SK-N-SH (cell line): ENCODE measurements at regions not wholly inside any gene's neighbourhood (a gene's known extent, or its start where the extent isn't known, plus 50 kb on each side); places are given as distances from the start of the nearest gene placed in this dataset.

ENCODE experiments used
- CTCF ChIA-PET: fragments of 300-600, 350-600 bp; formaldehyde crosslinking; extraction: SDS; loops from one replicate; lab custom pipeline; 2021; lab: Yijun Ruan, JAX
- POLR2A ChIA-PET: fragments of 350-600 bp; sonication (Branson Sonifier 250); formaldehyde crosslinking; extraction: SDS; loops from one replicate; lab custom pipeline; 2020; ENCODE audit warnings: antibody characterized with exemption, inconsistent platforms; lab: Yijun Ruan, JAX
- DNase-seq: peaks from one replicate; pipeline ENCODE4 v3.0.0; 2012
- H2AFZ ChIP-seq: fragments of 200-600 bp; sonication (generic); 2 replicates; pipeline ENCODE4 v1.8.1; 2016; ENCODE audit warnings: antibody characterized with exemption, mild to moderate bottlenecking, low read depth
- H3F3A ChIP-seq: fragments of 200-600 bp; sonication (generic); replicated peaks from 2 replicates; pipeline ENCODE3; 2016; ENCODE audit warnings: antibody characterized with exemption, mild to moderate bottlenecking; ENCODE audit not compliant: insufficient read depth
- H3K27ac ChIP-seq, 2 experiments: fragments of 200-500 bp in 1 of 2; fragments of 200-600 bp in 1 of 2; sonication (Bioruptor generic) in 1 of 2; sonication (generic), shearing (Covaris generic) in 1 of 2; 2 replicates each; pipeline versions ENCODE4 v1.5.1 to v1.6.1; 2014 to 2016; ENCODE audit warnings: low read depth in 2 of 2, inconsistent platforms in 1 of 2, low read length in 1 of 2, mild to moderate bottlenecking in 1 of 2, mixed read lengths in 1 of 2
- H3K27me3 ChIP-seq: fragments of 200-600 bp; sonication (generic), shearing (Covaris generic); 2 replicates; pipeline ENCODE4 v1.6.1; 2016; ENCODE audit warnings: mixed run types; ENCODE audit not compliant: insufficient read depth
- H3K36me3 ChIP-seq, 2 experiments: fragments of 200-500 bp in 1 of 2; fragments of 200-600 bp in 1 of 2; sonication (Bioruptor generic) in 1 of 2; sonication (generic) in 1 of 2; replicated peaks in 1 of 2; 2 replicates each; pipeline versions ENCODE3 to v1.5.1; 2014 to 2016; ENCODE audit warnings: low read length in 1 of 2, mild to moderate bottlenecking in 1 of 2; ENCODE audit not compliant: insufficient read depth in 2 of 2, control insufficient read depth in 1 of 2
- H3K4me1 ChIP-seq, 2 experiments: fragments of 200-500 bp in 1 of 2; fragments of 200-600 bp in 1 of 2; sonication (Bioruptor generic) in 1 of 2; sonication (generic), shearing (Covaris generic) in 1 of 2; 2 replicates each; pipeline versions ENCODE4 v1.5.1 to v1.6.1; 2014 to 2016; ENCODE audit warnings: low read depth in 1 of 2, low read length in 1 of 2, mixed run types in 1 of 2; ENCODE audit not compliant: insufficient read depth in 2 of 2, control insufficient read depth in 1 of 2
- H3K4me2 ChIP-seq: fragments of 200-600 bp; sonication (generic), shearing (Covaris generic); 2 replicates; pipeline ENCODE4 v1.6.1; 2017; ENCODE audit warnings: mixed run types
- H3K4me3 ChIP-seq, 2 experiments: fragments of 200-500 bp in 1 of 2; fragments of 200-600 bp in 1 of 2; sonication (Bioruptor generic) in 1 of 2; sonication (generic), shearing (Covaris generic) in 1 of 2; 2 replicates each; pipeline versions ENCODE4 v1.5.1 to v1.8.1; 2014 to 2016; ENCODE audit warnings: low read depth in 2 of 2, inconsistent platforms in 1 of 2, low read length in 1 of 2, mild to moderate bottlenecking in 1 of 2, mixed read lengths in 1 of 2, moderate library complexity in 1 of 2
- H3K79me2 ChIP-seq: fragments of 200-600 bp; sonication (generic); 2 replicates; pipeline ENCODE4 v1.8.1; 2017; ENCODE audit warnings: mild to moderate bottlenecking; ENCODE audit not compliant: insufficient read depth
- H3K9ac ChIP-seq: fragments of 200-600 bp; sonication (generic); 2 replicates; pipeline ENCODE4 v1.6.1; 2017; ENCODE audit warnings: mixed run types
- H3K9me2 ChIP-seq: fragments of 200-600 bp; sonication (generic); 2 replicates; pipeline ENCODE4 v1.6.1; 2017; ENCODE audit warnings: mixed run types
- H3K9me3 ChIP-seq: fragments of 200-600 bp; sonication (generic); 2 replicates; pipeline ENCODE4 v1.6.1; 2017; ENCODE audit warnings: mixed run types, mild to moderate bottlenecking, moderate library complexity
- H4K20me1 ChIP-seq: fragments of 200-600 bp; sonication (generic); 2 replicates; pipeline ENCODE4 v1.6.1; 2017; ENCODE audit warnings: mild to moderate bottlenecking, mixed run types; ENCODE audit not compliant: insufficient read depth
- ELF1 ChIP-seq: IDR thresholded peaks from 2 replicates; pipeline ENCODE4 v1.4.0; 2012
- EP300 ChIP-seq, 2 experiments: IDR thresholded peaks; 2 replicates each; pipeline versions ENCODE4 v1.4.0 to v1.6.1; 2012; ENCODE audit warnings: borderline replicate concordance in 1 of 2, low read depth in 1 of 2, low read length in 1 of 2
- FOSL2 ChIP-seq: IDR thresholded peaks from 2 replicates; pipeline ENCODE4 v1.4.0; 2012; ENCODE audit warnings: low read depth, mild to moderate bottlenecking, moderate library complexity, borderline replicate concordance
- GABPA ChIP-seq: IDR thresholded peaks from 2 replicates; pipeline ENCODE4 v1.4.0; 2012; ENCODE audit warnings: low read depth, mild to moderate bottlenecking
- MXI1 ChIP-seq: IDR thresholded peaks from 2 replicates; pipeline ENCODE4 v1.6.1; 2012; ENCODE audit warnings: mild to moderate bottlenecking, low read depth, low read length, improper control_type of control experiment
- NFIC ChIP-seq: IDR thresholded peaks from 2 replicates; pipeline ENCODE4 v1.4.0; 2012; ENCODE audit warnings: borderline replicate concordance
- POLR2AphosphoS5 ChIP-seq: IDR thresholded peaks from 2 replicates; pipeline ENCODE4 v1.6.1; 2012; ENCODE audit warnings: low read depth, low read length
- RXRA ChIP-seq: IDR thresholded peaks from 2 replicates; pipeline ENCODE4 v1.4.0; 2012; ENCODE audit warnings: low read depth, mild to moderate bottlenecking, borderline replicate concordance
- SMC3 ChIP-seq: IDR thresholded peaks from 2 replicates; pipeline ENCODE4 v1.6.1; 2012; ENCODE audit warnings: low read depth, low read length, improper control_type of control experiment
- TEAD4 ChIP-seq: IDR thresholded peaks from 2 replicates; pipeline ENCODE4 v1.4.0; 2012; ENCODE audit warnings: mild to moderate bottlenecking, borderline replicate concordance; ENCODE audit not compliant: insufficient read depth
- YY1 ChIP-seq: IDR thresholded peaks from 2 replicates; pipeline ENCODE4 v1.4.0; 2012; ENCODE audit warnings: low read depth, mild to moderate bottlenecking
- WGBS: methylation state at CpG from one replicate; pipeline ENCODE4 v1.1.6; 2017; ENCODE audit warnings: low lambda C conversion rate; 5-methylcytosine and 5-hydroxymethylcytosine counted together
- TF ChIP-seq, protein P1 (sequence below): IDR thresholded peaks from 2 replicates; pipeline ENCODE4 v1.4.0; 2012; ENCODE audit warnings: low read depth, borderline replicate concordance
- TF ChIP-seq, protein P2 (sequence below): fragments of 150-350 bp; IDR thresholded peaks from 2 replicates; pipeline ENCODE4 v1.6.1; 2016; ENCODE audit warnings: mild to moderate bottlenecking, low read depth, low read length
- TF ChIP-seq, protein P3 (sequence below): IDR thresholded peaks from 2 replicates; pipeline ENCODE4 v1.4.0; 2012; ENCODE audit warnings: low read depth, borderline replicate concordance
- TF ChIP-seq, protein P4 (sequence below): IDR thresholded peaks from 2 replicates; pipeline ENCODE4; 2012

DNA sequence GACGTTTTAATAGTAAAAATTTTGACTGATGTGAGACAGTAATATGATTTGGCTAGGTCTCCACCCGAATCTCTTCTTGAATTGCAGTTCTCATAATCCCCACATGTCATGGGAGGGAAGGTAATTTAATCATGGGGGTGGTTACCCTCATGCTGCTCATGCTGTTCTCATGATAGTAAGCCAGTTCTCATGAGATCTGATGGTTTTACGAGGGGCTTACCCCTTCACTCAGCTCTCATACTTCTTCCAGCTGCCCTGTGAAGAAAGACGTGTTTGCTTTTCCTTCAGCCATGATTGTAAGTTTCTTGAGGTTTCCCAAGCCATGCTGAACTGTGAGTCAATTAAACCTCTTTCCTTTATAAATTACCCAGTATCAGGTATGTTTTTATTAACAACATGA, 327.0 kb upstream of the CDH7 start:
- no peaks in the 10 kb centered on the region for H3F3A ChIP-seq
- CTCF ChIA-PET: no interaction called here
- 11% methylated on average over 4 of the region's 4 CpGs for WGBS

DNA sequence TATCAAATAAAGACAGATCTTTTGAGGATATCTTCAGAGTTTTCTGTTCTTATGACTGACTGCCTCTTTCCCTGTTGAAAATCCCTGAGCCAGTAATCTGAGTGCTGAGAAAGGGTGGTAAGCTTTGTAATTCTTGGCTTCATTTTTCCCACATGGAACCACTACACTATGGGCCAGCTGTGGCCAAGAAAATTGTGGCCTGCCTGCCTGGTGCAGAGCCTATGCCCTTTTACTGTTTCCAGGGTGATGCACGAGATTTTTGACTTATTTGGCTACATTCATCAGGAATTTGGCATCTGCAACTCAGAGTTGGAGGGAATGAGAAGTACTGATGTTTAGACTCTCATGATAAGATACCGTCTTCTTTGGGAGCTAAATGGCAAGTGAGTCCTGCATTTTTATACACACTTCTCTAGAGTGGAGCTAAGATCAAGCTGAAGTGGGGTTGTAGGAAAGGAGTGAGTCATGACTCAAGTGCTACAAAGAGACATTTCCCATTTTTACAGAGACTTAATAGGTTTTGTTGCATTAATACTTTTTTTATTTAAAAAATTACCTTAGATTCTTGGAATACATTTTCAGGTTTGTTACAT, 328.2 kb upstream of the CDH7 start:
- no peak for DNase-seq
- Histone ChIP-seq H3K4me3 (no peak overlapping the region), H3K27ac (no peak overlapping the region), H3K9me3 (no peaks in the 10 kb centered on the region), H3K36me3 (no peaks in the 10 kb centered on the region), H4K20me1 (no peaks in the 10 kb centered on the region), H3F3A (no peaks in the 10 kb centered on the region), H3K9me2 (0 out of 2 replicates have a peak, but pooled peaks cover 3% of the 10 kb centered on the region), H3K27me3 (no peaks in the 10 kb centered on the region), H3K4me1 (no peaks in the 10 kb centered on the region), H3K79me2 (no peaks in the 10 kb centered on the region), H3K9ac (no peak overlapping the region), H2AFZ (no peak overlapping the region), H3K4me2 (no peak overlapping the region)
- CTCF ChIA-PET: no interaction called here
- TF ChIP-seq SMC3 (no peak), FOSL2 (no peak), EP300 (IDR thresholded peaks at IDR 0.05; ENCODE audit: borderline replicate concordance in 1 of 2, low read depth in 1 of 2, low read length in 1 of 2) (no peak), GABPA (no peak), TEAD4 (no peak)
- TF ChIP-seq, protein P1, sequence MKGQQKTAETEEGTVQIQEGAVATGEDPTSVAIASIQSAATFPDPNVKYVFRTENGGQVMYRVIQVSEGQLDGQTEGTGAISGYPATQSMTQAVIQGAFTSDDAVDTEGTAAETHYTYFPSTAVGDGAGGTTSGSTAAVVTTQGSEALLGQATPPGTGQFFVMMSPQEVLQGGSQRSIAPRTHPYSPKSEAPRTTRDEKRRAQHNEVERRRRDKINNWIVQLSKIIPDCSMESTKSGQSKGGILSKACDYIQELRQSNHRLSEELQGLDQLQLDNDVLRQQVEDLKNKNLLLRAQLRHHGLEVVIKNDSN: no peak
- 32% methylated on average over 2 of the region's 2 CpGs for WGBS
- POLR2A ChIA-PET: no interaction called here

More for the DNA sequence above, 327.0 kb upstream of the CDH7 start:
- Histone ChIP-seq H3K79me2 (no peaks in the 10 kb centered on the region), H3K9ac (no peak overlapping the region), H3K36me3 (no peaks in the 10 kb centered on the region), H3K4me1 (no peaks in the 10 kb centered on the region), H3K4me2 (no peak overlapping the region), H3K9me3 (no peaks in the 10 kb centered on the region), H3K4me3 (no peak overlapping the region), H3K27me3 (no peaks in the 10 kb centered on the region), H3K9me2 (no peaks in the 10 kb centered on the region), H3K27ac (no peak overlapping the region), H2AFZ (no peak overlapping the region), H4K20me1 (no peaks in the 10 kb centered on the region)
- POLR2A ChIA-PET: no interaction called here
- DNase-seq: no peak
- no peak for TF ChIP-seq MXI1
- TF ChIP-seq, protein P2, sequence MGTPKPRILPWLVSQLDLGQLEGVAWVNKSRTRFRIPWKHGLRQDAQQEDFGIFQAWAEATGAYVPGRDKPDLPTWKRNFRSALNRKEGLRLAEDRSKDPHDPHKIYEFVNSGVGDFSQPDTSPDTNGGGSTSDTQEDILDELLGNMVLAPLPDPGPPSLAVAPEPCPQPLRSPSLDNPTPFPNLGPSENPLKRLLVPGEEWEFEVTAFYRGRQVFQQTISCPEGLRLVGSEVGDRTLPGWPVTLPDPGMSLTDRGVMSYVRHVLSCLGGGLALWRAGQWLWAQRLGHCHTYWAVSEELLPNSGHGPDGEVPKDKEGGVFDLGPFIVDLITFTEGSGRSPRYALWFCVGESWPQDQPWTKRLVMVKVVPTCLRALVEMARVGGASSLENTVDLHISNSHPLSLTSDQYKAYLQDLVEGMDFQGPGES: no peak
- TF ChIP-seq TEAD4: no peak
- TF ChIP-seq ELF1: no peak
- TF ChIP-seq, protein P3, sequence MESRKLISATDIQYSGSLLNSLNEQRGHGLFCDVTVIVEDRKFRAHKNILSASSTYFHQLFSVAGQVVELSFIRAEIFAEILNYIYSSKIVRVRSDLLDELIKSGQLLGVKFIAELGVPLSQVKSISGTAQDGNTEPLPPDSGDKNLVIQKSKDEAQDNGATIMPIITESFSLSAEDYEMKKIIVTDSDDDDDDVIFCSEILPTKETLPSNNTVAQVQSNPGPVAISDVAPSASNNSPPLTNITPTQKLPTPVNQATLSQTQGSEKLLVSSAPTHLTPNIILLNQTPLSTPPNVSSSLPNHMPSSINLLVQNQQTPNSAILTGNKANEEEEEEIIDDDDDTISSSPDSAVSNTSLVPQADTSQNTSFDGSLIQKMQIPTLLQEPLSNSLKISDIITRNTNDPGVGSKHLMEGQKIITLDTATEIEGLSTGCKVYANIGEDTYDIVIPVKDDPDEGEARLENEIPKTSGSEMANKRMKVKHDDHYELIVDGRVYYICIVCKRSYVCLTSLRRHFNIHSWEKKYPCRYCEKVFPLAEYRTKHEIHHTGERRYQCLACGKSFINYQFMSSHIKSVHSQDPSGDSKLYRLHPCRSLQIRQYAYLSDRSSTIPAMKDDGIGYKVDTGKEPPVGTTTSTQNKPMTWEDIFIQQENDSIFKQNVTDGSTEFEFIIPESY: no peak
- TF ChIP-seq, protein P4, sequence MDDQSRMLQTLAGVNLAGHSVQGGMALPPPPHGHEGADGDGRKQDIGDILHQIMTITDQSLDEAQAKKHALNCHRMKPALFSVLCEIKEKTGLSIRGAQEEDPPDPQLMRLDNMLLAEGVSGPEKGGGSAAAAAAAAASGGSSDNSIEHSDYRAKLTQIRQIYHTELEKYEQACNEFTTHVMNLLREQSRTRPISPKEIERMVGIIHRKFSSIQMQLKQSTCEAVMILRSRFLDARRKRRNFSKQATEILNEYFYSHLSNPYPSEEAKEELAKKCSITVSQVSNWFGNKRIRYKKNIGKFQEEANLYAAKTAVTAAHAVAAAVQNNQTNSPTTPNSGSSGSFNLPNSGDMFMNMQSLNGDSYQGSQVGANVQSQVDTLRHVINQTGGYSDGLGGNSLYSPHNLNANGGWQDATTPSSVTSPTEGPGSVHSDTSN: no peak
- TF ChIP-seq RXRA: no peak
- TF ChIP-seq NFIC: no peak
- TF ChIP-seq SMC3: no peak
- TF ChIP-seq YY1: no peak
- no peak for TF ChIP-seq POLR2AphosphoS5
